B cell (primary cell): ENCODE measurements at regions not wholly inside any gene's neighbourhood (a gene's known extent, or its start where the extent isn't known, plus 50 kb on each side); places are given as distances from the start of the nearest gene placed in this dataset.

Source experiments
- CTCF ChIP-seq: fragments of 200-600 bp; IDR thresholded peaks from one replicate; pipeline ENCODE4 v1.8.0; 2022; ENCODE audit warnings: antibody characterized with exemption, mild to moderate bottlenecking
- EZH2 ChIP-seq: IDR thresholded peaks from 2 replicates; pipeline ENCODE4 v1.6.1; 2012; ENCODE audit warnings: borderline replicate concordance, low read depth, mild to moderate bottlenecking, moderate library complexity, low read length; ENCODE audit not compliant: insufficient read depth, poor library complexity, severe bottlenecking

- TF ChIP-seq CTCF = no peak
- TF ChIP-seq EZH2 = no peak
Measured at GRCh38 chr6:156598071-156598854, 178.9 kb upstream of the ARID1B start.
